Natural killer cell (primary cell): ENCODE measurements at regions not wholly inside any gene's neighbourhood (a gene's known extent, or its start where the extent isn't known, plus 50 kb on each side); places are given as distances from the start of the nearest gene placed in this dataset.
A peak's percentile ranks its signal among the peaks of the same experiment; 100 is the strongest.

Experiments used
- ATAC-seq, 3 donors: fragments of 150-1000 bp in 2 of 3; fragments of 200-7000 bp in 1 of 3; cut with Tn5 transposase; 1 replicate in 1 of 3; 2 replicates in 2 of 3; pipeline ENCODE4 v1.10.0; 2021; ENCODE audit warnings: mild to moderate bottlenecking in 2 of 3, moderate library complexity in 2 of 3
- DNase-seq, 2 donors: peaks; one replicate each; pipeline versions ENCODE4 v3.0.0 to v3.0.0-alpha.2; 2013 to 2021; ENCODE audit warnings: mixed read lengths in 1 of 2
- H3K27ac ChIP-seq: one replicate; pipeline ENCODE4 v1.5.1; 2013; ENCODE audit warnings: mild to moderate bottlenecking, low read length
- H3K27me3 ChIP-seq: one replicate; pipeline ENCODE4 v1.6.1; 2013; ENCODE audit warnings: low read length; ENCODE audit not compliant: control insufficient read depth, insufficient read depth
- H3K36me3 ChIP-seq: one replicate; pipeline ENCODE4 v1.6.1; 2013; ENCODE audit warnings: low read length; ENCODE audit not compliant: control insufficient read depth, insufficient read depth
- H3K4me1 ChIP-seq: one replicate; pipeline ENCODE4 v1.6.1; 2013; ENCODE audit warnings: low read length; ENCODE audit not compliant: control insufficient read depth, insufficient read depth
- H3K4me3 ChIP-seq: one replicate; pipeline ENCODE4 v1.5.1; 2013; ENCODE audit warnings: low read length
- H3K9me3 ChIP-seq: one replicate; pipeline ENCODE4 v1.6.1; 2013; ENCODE audit warnings: low read length; ENCODE audit not compliant: control insufficient read depth, insufficient read depth
- H3K27ac Mint-ChIP-seq, 2 donors: one replicate each; pipeline ENCODE4 v1.8.0; 2022; ENCODE audit warnings: mild to moderate bottlenecking in 2 of 2, mixed read lengths in 2 of 2, moderate library complexity in 1 of 2
- H3K27me3 Mint-ChIP-seq, 2 donors: one replicate each; pipeline ENCODE4 v1.8.0; 2022; ENCODE audit warnings: low read depth in 2 of 2, mixed read lengths in 2 of 2
- H3K36me3 Mint-ChIP-seq: one replicate; pipeline ENCODE4 v1.8.0; 2022; ENCODE audit warnings: mixed read lengths
- H3K4me1 Mint-ChIP-seq, 2 donors: one replicate each; pipeline ENCODE4 v1.8.0; 2022; ENCODE audit warnings: mixed read lengths in 2 of 2
- H3K4me3 Mint-ChIP-seq: one replicate; pipeline ENCODE4 v1.8.0; 2022; ENCODE audit warnings: mild to moderate bottlenecking, moderate library complexity, mixed read lengths
- H3K9me3 Mint-ChIP-seq, 2 donors: one replicate each; pipeline ENCODE4 v1.8.0; 2022; ENCODE audit warnings: mixed read lengths in 2 of 2
- WGBS: methylation state at CpG from one replicate; pipeline ENCODE4 v1.1.7; 2013; ENCODE audit warnings: missing lambda C conversion rate; ENCODE audit not compliant: insufficient coverage; 5-methylcytosine and 5-hydroxymethylcytosine counted together
- intact Hi-C: fragments of 100-400 bp; cut with micrococcal nuclease; formaldehyde crosslinking; loops from one replicate; pipeline ENCODE4 v1.14.2; 2022
- TF ChIP-seq, protein P1 (sequence below): fragments of 200-600 bp; IDR thresholded peaks from one replicate; pipeline ENCODE4 v1.8.0; 2022; ENCODE audit warnings: antibody characterized with exemption

DNA sequence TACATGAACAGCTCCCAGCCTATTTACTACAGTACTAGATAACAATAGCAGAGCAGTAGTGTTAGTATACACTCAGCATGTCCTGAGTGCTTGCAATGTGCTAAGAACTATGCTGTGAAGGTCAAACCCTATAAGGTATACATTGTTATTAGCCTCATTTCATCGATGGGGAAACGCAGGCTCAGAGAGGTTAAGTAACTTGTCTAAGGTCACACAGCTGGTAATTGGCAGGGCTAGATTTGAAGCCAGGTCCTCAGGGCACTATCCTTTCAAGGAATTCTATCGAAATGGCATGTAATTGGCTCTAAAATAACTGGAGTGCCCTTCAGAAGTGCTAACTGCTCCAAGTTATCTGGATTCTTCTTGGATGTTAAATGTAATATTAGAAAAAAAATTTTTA lies 295.6 kb downstream of the ZNF536 start:
- intact Hi-C loops = loop anchor here (5.0 kb wide), 1 partner anchor 1555 kb away; no protein-coding TSS in a partner anchor
- no peak overlapping the region for H3K4me3 Mint-ChIP-seq
- no peaks in the 10 kb centered on the region for H3K4me1 Mint-ChIP-seq
- no peak for ATAC-seq
- H3K27ac Mint-ChIP-seq = no peak overlapping the region
- H3K36me3 ChIP-seq = no peaks in the 10 kb centered on the region
- TF ChIP-seq, protein P1, sequence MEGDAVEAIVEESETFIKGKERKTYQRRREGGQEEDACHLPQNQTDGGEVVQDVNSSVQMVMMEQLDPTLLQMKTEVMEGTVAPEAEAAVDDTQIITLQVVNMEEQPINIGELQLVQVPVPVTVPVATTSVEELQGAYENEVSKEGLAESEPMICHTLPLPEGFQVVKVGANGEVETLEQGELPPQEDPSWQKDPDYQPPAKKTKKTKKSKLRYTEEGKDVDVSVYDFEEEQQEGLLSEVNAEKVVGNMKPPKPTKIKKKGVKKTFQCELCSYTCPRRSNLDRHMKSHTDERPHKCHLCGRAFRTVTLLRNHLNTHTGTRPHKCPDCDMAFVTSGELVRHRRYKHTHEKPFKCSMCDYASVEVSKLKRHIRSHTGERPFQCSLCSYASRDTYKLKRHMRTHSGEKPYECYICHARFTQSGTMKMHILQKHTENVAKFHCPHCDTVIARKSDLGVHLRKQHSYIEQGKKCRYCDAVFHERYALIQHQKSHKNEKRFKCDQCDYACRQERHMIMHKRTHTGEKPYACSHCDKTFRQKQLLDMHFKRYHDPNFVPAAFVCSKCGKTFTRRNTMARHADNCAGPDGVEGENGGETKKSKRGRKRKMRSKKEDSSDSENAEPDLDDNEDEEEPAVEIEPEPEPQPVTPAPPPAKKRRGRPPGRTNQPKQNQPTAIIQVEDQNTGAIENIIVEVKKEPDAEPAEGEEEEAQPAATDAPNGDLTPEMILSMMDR = no peak
- 76% methylated on average over 3 of the region's 3 CpGs for WGBS
- peaks cover 15 to 37% of the 10 kb centered on the region in 2 donors for H3K27me3 Mint-ChIP-seq
- no peak overlapping the region for H3K27ac ChIP-seq
- no peaks in the 10 kb centered on the region for H3K4me1 ChIP-seq
- no peaks in the 10 kb centered on the region for H3K9me3 Mint-ChIP-seq
- H3K27me3 ChIP-seq = peaks cover 5% of the 10 kb centered on the region
- H3K4me3 ChIP-seq = no peak overlapping the region
- DNase-seq = no peak
- no peaks in the 10 kb centered on the region for H3K36me3 Mint-ChIP-seq
- no peaks in the 10 kb centered on the region for H3K9me3 ChIP-seq

DNA sequence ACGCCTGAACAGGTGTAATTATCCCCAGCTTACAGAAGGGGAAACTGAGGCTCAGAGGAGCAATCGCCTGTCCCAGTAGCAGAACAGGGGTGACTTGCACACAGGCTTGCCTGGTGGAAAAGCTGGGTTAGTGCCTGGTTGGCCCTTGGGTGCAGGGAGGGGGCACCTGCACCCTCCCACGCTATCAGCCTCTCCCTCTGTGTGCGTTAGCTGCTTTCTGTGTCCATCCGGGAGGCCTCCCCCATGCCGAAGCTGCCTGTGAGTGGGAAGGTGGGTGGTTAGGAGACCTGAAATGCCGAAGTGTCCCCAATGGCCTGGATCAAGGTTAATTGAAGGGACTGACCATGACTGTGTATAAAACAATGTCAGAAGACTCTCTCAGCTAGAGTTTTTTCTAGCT lies 295.0 kb downstream of the ZNF536 start:
- no peak for ATAC-seq
- H3K36me3 Mint-ChIP-seq = no peaks in the 10 kb centered on the region
- H3K4me3 ChIP-seq = no peak overlapping the region
- no peaks in the 10 kb centered on the region for H3K9me3 ChIP-seq
- H3K27me3 Mint-ChIP-seq = peaks cover 18 to 40% of the 10 kb centered on the region in 2 donors
- H3K9me3 Mint-ChIP-seq = no peaks in the 10 kb centered on the region
- H3K27me3 ChIP-seq = peaks cover 5% of the 10 kb centered on the region
- H3K4me3 Mint-ChIP-seq = no peak overlapping the region
- H3K4me1 Mint-ChIP-seq = no peaks in the 10 kb centered on the region
- no peaks in the 10 kb centered on the region for H3K36me3 ChIP-seq
- H3K4me1 ChIP-seq = no peaks in the 10 kb centered on the region
- H3K27ac Mint-ChIP-seq = no peak overlapping the region
- intact Hi-C loops = loop anchor here (5.0 kb wide), 1 partner anchor 1555 kb away; no protein-coding TSS in a partner anchor
- whole genome bisulfite sequencing = 88% methylated on average over 7 of the region's 7 CpGs
- DNase-seq = no peak
- TF ChIP-seq, protein P1 = no peak
- H3K27ac ChIP-seq = no peak overlapping the region

DNA sequence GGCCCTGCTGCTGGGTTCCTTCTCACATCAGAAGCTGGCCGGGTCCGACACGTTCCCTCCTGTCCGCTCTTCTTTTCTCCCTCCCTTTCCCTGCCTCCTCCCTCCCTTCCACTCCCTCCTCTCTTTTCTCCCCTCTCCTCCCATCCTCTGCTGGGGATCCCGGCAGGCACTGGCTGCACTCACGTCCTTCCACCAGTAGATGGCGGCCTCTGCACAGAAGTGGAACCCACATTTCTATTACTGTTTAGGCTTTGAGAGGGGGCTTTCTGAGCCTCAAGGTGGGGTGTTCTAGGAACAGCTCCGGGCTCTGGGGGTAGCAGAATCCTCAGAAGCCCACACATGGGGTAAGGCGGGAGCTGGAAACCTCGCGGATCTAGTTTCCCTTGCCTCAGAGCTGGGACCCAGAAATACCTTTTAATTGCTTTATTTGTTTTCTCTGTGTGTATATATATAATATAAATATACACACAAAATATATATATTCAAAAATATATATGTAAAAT lies 294.2 kb downstream of the ZNF536 start:
- H3K27me3 Mint-ChIP-seq = peaks cover 21 to 46% of the 10 kb centered on the region in 2 donors
- H3K4me1 Mint-ChIP-seq = no peaks in the 10 kb centered on the region
- H3K36me3 Mint-ChIP-seq = no peaks in the 10 kb centered on the region
- no peak overlapping the region for H3K4me3 Mint-ChIP-seq
- TF ChIP-seq, protein P1 = peak; percentile 80
- no peak overlapping the region for H3K27ac Mint-ChIP-seq
- no peak overlapping the region for H3K27ac ChIP-seq
- ATAC-seq = peak in 1 of 3 donors; percentile 70
- H3K36me3 ChIP-seq = no peaks in the 10 kb centered on the region
- WGBS = 2% methylated on average over 8 of the region's 11 CpGs
- H3K27me3 ChIP-seq = peaks cover 5% of the 10 kb centered on the region
- intact Hi-C loops = loop anchor here (5.0 kb wide), 1 partner anchor 1556 kb away; no protein-coding TSS in a partner anchor
- no peaks in the 10 kb centered on the region for H3K4me1 ChIP-seq
- H3K9me3 Mint-ChIP-seq = no peaks in the 10 kb centered on the region
- DNase-seq = peak; percentile 23 to 56
- H3K4me3 ChIP-seq = no peak overlapping the region
- H3K9me3 ChIP-seq = no peaks in the 10 kb centered on the region

DNA sequence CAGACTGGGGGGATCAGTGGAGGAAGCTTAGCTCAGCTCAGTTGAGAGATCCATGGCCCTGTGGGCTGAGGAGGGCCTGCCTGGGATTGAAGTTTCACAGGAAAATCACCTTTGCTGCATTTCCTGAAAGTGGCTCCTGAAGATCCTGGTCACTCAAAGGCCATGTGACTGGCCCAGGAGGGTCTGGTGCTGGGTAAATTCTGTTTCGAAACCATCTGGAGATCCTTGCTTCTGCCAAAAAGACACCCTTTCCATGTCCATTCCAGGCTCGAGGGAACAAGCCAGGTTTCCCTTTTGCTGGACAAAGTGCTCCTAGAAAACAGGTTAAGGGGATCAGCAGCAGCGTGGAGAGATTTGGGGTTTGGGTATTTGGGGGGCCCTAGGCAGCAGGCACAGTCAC lies 293.3 kb downstream of the ZNF536 start:
- TF ChIP-seq, protein P1 = no peak
- intact Hi-C loops = loop anchor here (5.0 kb wide), 1 partner anchor 1557 kb away; no protein-coding TSS in a partner anchor
- Histone ChIP-seq H3K27ac (no peak overlapping the region), H3K36me3 (no peaks in the 10 kb centered on the region), H3K4me3 (no peak overlapping the region), H3K4me1 (no peaks in the 10 kb centered on the region), H3K9me3 (no peaks in the 10 kb centered on the region), H3K27me3 (peaks cover 5% of the 10 kb centered on the region)
- H3K9me3 Mint-ChIP-seq = no peaks in the 10 kb centered on the region
- WGBS = 76% methylated on average over 3 of the region's 3 CpGs
- no peaks in the 10 kb centered on the region for H3K36me3 Mint-ChIP-seq
- DNase-seq = no peak
- no peak for ATAC-seq
- peaks cover 18 to 46% of the 10 kb centered on the region in 2 donors for H3K27me3 Mint-ChIP-seq
- H3K4me3 Mint-ChIP-seq = no peak overlapping the region
- H3K27ac Mint-ChIP-seq = no peak overlapping the region
- H3K4me1 Mint-ChIP-seq = no peaks in the 10 kb centered on the region
